GM04503 (cell line): ENCODE measurements at regions not wholly inside any gene's neighbourhood (a gene's known extent, or its start where the extent isn't known, plus 50 kb on each side); places are given as distances from the start of the nearest gene placed in this dataset.
"Not testable (repeated sequence)": the region's sequence is repeated elsewhere in the genome, so short reads cannot be mapped to it uniquely, and the experiment has no call there.

Source experiments
- DNase-seq: peaks from one replicate; pipeline ENCODE4 v3.0.0-alpha.2; 2012; ENCODE audit warnings: low read depth

DNA sequence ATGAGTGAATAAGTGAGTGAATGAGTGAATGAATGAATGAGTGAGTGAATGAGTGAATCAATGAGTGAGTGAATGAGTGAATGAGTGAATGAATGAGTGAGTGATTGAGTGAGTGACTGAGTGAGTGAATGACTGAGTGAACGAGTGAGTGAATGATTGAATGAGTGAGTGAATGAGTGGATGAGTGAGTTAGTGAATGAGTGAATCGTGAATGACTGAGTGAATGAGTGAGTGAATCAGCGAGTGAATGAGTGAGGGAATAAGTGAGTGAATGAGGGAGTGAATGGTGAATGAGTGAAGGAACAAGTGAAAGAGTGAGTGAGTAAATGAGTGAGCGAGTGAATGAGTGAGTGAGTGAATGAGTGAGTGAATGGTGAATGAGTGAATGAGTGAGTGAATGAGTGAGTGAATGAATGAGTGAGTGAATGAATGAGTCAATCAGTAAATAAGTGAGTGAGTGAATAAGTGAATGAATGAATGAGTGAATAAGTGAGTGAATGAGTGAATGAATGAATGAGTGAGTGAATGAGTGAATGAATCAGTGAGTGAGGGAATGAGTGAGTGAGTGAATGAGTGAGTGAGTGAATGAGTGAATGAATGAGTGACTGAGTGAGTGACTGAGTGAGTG, 135.7 kb upstream of the ZNF469 start:
- not testable (repeated sequence) for DNase-seq

DNA sequence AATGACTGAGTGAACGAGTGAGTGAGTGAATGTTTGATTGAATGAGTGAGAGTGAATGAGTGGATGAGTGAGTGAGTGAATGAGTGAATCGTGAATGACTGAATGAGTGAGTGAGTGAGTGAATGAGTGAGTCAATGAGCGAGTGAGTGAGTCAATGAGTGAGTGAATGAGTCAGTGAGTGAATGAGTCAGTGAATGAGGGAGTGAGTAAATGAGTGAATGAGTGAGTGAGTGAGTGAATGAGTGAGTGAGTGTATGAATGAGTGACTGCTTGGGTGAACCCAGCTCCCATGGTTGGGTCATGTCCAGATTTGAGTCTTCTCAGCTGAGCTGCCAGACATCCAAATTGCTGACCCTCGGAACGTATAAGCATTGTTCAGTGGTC, 135.2 kb upstream of the ZNF469 start:
- DNase-seq, result not testable (repeated sequence)

DNA sequence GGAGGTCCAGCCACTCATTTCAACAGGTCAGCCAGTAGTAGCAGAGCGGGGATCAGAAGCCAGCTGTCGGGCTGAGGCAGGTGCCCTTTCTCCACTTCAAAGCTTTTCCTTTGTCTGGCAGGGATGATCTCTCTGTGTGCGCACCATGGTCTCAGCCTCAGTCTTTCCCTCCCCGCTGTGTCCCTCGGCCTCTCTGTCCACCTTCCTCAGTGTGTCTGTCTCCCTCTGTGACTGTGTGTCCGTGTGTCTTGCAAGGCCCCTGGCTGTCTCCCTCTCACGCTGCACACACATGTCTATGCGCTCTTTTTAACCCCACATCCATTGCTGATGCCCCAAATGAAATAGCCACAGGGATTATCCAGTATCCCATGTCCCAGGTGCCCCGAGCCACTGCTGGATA, 134.0 kb upstream of the ZNF469 start:
- not testable (repeated sequence) for DNase-seq

DNA sequence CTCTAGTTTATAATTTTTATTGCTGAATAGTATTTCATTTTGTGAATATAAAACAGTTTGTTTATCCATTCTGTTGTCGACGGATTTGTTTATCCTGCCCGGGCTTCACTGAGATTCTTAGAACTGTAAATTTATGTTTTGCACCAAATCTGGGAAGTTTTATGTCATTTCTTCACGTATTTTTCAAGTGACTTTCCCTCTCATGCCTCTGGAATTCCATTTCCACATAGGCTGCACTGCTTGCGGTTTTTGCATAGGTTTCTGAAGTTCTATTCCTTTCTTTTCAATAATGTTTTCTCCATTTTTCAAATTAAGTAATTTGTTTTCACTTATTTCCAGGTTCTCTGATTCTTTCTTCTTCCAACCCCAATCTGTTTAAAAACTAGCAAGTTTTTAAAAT, 132.4 kb upstream of the ZNF469 start:
- DNase-seq, result not testable (repeated sequence)

DNA sequence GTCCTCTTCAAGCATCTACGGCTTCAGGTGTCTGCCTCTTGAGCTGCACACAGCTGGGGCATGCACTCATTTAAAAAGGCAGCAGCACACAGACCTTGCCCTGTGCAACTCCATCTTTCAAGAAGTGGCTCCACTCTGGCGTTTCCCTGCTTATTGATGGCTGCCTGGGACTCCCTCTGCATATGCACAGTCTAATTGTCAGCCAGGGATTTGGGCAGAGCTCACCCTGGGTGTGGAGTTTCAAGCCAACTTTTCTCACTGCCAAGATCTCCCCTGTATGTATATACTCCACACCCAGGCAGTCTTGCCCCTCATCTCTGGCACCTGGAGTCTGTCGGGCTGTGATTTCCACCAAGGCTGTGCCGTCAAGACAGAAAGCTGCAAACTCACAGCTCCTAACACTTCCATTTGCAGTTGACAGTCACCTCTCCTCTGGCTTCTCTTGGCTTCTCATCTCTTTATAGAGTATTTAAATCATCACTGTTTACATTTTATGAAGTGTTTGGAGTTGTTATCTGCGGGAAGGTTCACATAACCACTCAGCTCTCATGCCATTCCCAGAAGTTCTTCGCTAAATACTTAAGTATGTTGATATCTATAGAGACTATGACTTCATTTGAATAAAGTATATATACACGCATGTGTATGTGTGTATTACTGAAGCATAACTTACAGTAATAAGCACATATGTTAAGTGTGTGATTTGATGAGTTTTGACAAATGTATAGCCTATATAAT, 130.5 kb upstream of the ZNF469 start:
- DNase-seq, result not testable (repeated sequence)

DNA sequence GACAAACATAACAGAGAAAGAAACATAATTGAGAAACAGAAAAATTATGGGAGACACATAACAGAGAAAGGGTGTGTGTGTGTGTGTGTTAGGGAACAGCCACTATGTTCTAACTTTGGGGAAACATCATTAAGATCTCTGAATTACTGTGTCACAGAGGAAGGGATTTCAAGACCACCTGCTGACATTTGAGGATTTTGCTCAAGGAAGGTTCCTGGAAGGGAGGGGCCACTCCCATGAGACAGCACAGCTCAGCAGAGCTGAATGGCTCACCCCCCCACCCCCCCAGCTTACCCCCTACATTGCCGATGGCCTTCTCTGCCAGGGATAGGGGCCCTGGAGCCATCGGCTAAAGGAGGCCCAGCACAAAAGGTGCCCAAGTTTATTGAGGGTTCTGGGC, 124.6 kb upstream of the ZNF469 start:
- not testable (repeated sequence) for DNase-seq

DNA sequence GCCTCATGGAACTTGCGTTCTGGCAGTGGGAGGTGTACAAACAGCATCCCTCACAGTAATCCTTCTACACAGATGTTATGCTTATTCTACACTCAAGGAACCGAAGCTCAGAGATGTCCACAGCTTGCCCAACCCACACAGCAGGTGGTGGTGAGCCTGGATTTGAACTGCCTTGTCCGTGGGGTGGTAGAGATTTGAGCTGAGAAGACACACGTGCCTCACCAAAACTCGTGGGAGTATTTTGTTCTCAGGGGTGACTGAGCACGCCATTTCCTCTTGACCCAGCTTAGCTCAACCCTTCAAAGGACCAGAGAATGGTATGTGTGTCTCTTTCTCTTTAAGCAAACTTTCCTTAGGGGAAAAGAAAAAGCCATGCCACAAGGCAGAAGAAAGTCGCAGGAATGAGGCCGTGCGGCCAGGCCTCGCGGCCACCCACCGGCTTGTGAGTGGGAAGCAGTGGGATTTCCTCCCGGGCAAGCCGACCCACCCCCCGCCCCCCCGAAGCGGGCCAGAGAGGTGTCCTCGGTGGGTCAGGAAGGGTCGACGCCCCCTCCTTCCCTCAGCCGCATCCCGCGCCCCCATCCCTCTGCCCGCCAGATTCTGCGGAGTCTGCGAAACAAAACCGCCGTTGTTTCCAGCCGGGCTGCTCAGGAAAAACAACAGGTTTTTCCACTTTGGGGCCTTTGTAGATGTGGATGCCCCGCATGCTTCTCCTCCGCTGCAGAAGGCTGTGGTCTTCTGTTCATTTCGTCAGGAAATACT, 123.8 kb upstream of the ZNF469 start:
- DNase-seq, result not testable (repeated sequence)

DNA sequence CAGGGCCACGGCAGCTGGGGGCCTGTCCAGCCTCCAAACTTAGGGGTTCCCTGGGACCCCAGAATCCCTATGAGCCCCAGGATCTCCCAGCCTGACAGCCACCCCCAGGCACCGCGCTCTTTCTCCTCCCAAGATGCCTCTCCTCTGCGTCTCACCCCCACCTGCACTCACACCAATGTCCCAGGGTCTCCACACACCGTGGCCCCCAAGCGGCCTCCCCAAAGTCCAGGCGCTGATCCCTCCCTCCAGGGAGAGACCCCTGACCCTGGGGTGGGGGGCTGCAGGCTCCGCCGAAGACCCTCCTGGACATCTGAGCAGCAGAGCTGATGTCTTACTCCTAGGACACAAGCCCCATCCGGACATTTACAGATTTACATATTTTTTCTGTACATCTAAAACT, 123.2 kb upstream of the ZNF469 start:
- DNase-seq, result not testable (repeated sequence)

DNA sequence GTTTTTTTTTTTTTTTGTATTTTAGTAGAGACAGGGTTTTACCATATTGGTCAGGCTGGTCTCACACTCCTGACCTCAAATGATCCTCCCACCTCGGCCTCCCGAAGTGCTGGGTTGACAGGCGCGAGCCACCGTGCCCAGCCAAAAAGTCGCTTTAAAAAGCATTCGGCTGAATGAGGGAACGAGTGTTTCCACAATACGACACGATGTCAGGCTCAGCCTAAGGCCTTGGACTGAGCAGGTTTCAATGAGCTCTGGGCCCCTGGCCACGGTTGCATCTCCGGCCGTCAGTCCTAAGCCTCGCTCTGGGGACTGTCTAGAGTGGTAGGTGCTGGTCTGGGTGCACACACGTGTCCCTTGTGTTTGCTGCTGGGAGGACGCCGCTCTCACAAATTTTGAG, 122.6 kb upstream of the ZNF469 start:
- DNase-seq, result not testable (repeated sequence)

DNA sequence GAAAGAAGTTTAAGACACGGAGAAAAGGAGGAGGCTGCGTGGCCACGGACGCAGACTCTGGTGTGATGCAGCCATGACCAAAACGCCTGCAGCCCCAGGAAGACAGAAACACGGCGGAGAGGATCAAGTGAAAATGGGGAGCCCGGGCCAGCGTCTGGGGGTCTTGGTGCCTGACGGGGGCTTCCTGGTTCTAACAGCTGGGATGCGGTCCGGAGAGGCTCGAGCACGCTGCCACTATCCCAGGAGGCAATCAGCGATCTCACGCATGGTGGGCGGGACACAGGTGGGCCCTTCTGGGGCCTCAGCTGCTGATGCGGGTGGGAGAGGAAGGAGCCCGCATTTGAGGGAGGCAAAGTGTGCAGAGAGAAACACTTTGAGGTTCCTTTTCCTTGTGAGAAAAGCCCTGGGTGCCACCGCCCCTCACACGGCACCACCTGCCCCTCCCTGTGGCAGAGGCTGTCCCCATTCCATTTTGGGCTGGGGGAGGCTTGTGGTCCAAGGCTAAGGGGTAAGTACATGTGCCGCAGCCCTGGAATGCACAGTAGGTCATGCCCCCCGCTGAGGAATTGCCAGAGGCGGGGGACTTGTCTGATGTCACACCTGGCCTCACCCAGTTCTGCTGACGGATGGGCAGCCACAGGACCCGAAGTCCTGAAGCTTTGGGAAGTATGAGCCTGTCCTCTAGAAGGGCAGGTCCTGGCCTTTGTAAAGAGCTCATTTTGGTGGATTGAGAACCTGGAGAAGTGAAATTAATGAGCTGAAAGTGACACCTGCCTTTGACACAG, 121.7 kb upstream of the ZNF469 start:
- DNase-seq, result not testable (repeated sequence)

DNA sequence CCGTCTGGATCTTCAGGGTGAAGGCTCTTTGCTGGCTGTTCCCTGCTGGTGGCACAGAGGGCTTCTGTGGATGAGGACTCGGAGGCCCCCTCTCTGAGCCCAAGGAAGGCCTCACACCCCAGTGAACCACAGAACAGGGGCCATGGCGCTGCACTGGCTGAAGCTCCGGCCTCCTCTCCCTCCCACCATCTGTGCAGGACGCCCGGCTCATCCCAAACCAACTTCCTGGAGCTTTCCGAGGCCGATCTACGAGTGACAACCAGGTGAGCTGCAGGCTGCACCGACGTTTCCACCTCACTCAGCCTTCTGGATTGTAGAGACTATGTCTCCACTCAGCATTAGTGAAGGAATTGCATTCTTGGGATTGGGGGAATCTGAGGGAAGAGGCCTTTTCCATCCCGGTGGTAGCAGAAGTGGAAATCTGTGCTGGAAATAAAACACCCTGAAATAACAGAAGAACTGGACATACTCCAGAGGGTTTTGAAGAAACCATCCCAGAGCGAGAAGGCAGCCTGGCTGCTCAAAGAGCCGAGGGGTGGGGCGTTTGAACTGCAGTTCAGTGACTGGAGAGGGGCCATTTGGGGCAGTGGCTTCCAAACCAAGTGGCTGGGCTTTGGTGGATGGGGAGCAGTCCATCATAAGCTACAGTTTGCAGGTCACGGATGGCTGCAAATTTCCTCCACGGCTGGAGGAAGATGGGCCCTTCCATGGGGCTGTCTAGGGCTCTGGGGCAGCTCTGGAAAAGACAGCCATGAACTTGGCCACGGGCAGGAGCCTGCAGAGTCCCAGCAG, 120.7 kb upstream of the ZNF469 start:
- not testable (repeated sequence) for DNase-seq

DNA sequence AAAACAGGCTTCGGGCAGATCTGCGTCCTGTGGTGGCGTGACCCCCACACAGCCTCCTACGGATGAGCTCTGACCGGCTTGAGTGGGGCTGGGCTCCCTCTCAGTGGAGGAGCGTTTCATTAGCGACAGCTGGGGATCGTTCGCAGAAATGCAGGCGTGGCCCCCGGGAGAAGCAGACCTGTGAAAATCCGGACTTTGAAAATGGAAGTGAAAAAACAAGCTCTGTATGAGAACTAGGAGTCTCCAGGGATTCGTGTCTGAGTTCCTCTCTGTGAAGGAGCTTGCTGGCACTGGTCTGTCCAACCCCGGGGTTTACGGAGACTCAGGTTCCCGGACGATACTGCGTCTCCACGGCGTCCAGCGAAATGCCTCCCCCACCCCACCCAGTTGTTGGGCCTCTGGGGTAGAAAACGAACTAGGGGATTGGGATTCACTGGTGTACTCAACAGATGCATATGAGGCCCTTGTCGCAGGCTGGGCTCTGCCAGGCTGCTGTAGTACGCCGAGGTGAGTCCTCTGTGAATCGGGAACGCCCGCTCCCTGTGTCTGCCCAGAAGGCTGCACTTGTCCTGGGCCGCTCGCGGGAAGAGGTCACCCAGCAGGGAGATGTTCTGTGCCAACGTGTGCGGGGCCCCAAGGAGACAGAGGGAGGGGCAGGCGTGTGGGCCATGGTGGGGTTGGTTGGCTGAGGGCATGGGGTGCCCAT, 119.7 kb upstream of the ZNF469 start:
- DNase-seq, result not testable (repeated sequence)

DNA sequence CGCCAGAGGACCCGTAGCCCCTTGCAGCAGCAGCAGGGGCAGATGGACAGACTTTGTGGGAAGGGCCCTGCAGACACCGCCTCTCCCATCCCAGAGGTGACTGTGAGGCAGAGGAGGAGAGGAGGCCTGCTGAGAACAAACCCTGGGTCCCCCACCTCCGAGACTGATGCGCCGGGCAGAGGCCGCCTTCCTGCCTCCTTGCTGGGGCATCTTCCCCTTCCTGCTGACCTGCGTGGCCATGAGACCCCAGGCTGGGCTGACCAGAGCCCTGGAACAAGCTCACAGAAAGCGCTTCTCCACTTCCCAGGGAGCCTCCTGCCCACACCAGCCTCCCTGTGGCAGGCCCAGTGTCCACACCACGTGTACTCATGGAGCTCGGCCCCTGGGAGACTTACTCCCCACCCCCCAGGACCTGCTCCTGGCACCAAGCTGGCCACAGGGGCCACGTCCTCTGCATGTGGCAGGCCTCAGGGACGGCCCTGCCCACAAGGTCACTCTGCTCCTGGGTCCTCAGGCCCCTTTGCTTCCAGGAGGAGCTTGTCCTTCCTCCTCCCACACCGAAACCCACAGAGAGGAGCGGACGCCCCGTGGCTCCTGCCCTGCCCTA, 119.0 kb upstream of the ZNF469 start:
- DNase-seq, result not testable (repeated sequence)

DNA sequence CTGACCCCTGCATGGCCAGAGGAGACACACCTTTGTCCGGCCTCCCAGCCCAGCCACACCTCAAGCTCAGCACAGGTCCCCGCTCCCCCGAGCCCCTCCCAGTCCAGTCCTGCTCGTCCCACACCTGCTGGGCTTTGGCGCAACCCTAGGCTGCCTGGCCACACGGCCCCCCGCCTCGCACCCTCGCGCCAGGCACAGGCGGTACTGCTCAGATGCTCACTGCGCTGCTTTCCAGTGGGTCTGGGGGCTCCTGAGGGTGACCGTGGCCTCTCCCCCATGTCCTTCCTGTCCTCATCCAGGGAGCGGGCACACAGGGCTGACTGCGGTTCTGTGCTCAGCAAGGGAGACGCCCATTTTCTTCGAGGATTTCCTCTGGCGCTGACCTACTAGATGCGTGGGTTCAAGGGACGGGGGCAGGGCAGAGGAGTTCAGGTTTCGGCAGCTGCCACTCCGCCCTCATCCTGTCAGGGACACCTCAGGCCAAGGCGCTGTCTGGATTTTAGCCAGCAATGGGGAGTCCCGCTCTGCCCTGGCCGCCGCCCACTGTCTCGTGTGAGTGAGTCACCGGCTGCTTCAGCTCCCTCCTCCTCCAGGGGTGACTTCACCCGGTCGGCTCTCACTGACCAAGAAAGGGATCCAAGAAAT, 118.0 kb upstream of the ZNF469 start:
- no peak for DNase-seq

DNA sequence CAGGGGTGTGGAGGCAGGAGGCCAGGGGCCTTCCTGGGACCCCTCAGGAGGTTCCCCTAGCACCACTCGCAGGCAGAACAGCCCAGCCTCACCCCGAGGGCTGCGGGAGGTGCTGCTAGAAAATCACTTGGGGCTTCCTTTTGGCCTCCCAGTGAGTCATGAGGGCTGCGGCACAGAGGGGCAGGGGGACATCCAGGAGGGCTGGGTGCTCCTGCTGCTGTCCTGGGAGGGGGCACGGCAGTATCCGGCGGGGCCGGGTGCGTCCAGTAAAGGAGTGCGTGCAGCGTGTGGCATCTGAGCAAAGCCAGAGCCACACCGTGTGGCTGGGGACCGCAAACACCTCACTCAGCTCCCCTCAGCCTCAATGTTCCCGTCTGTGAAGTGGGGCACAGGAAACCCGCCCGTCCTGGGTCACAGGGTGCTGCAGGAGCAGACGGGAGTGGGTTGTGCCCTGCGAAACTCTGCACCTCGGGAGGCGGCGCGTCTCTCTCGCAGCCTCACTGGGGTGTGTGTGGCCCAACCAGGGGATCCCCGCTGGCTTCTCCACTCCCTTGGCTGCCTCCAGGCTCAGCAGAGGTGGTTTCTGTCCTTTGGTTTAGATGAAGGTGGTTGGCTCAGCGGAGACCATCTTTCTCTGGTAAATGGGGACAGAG, 117.3 kb upstream of the ZNF469 start:
- DNase-seq, result not testable (repeated sequence)

DNA sequence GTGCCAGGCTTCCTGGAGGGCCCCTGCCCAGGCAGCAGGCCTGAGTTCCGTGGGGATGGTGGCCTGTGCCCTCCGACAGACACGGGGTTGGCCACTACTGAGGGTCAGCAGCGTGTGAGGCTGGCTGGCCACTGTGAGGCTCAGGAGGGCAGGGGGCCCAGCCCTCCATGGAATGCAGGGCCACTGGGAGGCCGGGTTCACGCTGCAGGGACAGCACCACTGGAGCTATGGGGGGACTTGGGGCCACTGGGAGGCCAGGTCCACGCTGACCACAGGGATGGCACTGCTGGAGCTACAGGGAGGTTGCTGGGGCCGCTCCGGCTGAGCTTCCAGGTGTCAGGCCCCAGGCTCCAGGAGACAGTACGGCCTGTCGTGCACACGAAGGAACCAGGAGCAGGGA, 116.7 kb upstream of the ZNF469 start:
- DNase-seq, result not testable (repeated sequence)

DNA sequence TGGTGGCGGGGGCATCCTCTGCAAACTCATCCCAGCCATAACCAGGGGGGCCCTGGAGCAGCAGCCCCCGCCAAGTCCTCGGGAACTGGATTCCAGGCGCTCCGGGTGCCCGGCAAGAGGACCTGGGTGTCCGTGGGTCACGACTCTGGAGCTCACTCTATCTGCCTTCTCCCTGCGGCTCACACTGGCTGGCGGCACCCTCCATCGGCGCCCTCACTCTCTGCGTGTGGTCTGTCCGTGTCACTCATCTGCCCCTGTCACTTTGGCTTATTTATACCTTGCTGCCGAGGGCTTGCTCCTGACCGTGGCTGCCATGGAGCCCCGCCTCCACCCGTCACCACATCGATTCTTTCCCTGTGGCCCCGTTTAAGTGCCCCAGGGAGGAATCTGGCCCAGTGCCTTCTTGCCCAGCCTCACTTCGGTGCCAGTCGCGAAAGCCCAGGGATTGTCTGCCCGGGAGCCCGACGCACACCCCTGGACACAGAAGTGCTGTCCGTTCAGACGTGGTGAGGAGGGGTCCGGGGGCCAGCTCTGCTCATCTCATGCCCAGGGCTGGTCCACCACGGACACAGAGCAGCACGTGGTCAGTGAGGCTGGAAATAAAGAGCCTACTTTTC, 115.7 kb upstream of the ZNF469 start:
- DNase-seq, result not testable (repeated sequence)

DNA sequence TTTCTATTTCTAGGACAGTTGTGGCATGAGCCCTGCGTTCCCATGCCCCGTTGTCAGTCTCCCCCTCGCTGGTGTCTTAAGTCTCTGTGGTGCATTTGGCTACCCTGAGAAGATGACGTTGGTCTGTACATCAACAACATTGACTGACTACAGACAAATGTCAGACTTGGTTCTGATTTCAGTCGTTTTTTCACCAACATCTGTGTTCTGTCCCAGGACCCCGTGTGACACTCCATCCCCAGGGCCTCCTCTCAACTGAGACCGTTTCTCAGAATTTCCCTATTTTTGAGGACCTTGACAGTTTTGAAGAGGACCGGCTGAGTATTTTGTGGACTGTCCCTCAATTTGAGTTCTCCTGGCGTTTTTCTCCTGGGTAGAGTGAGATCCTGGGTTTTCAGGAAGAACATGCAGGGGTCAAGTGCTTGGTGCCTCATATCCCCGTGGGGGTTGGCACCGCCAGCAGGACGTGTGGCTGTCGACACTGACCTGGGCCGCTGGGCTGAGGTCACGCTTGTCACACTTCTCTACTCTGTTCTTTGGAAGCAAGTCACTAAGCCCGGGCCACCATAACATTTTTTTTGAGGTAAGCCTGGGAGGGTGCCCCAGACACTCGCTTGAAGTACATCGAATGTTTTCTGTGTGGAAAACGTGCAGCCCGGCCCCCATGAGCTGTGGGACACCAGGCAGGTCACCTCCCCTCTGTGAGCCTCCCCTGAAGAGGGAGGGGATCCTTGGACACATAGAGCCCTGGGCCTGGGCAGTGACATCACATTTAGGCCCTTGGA, 114.4 kb upstream of the ZNF469 start:
- DNase-seq, result not testable (repeated sequence)
